Naive B cell (primary cell): ENCODE measurements at regions not wholly inside any gene's neighbourhood (a gene's known extent, or its start where the extent isn't known, plus 50 kb on each side); places are given as distances from the start of the nearest gene placed in this dataset.
"Not testable (repeated sequence)": the region's sequence is repeated elsewhere in the genome, so short reads cannot be mapped to it uniquely, and the experiment has no call there.

Experiments
- ATAC-seq, 2 donors: fragments of 150-1000 bp; cut with Tn5 transposase; 2 replicates each; pipeline ENCODE4 v1.10.0; 2021; ENCODE audit warnings: low read depth in 2 of 2, mild to moderate bottlenecking in 2 of 2, moderate library complexity in 2 of 2
- DNase-seq: peaks from one replicate; pipeline ENCODE4 v3.0.0; 2022
- H3K27ac Mint-ChIP-seq, 6 donors: one replicate each; pipeline ENCODE4 v1.8.0; 2020 to 2022; ENCODE audit warnings: mild to moderate bottlenecking in 6 of 6, mixed read lengths in 6 of 6, moderate library complexity in 5 of 6, inconsistent platforms in 2 of 6
- H3K27me3 Mint-ChIP-seq, 3 donors: one replicate each; pipeline ENCODE4 v1.8.0; 2021 to 2022; ENCODE audit warnings: mixed read lengths in 3 of 3, mild to moderate bottlenecking in 1 of 3
- H3K36me3 Mint-ChIP-seq, 2 donors: one replicate each; pipeline ENCODE4 v1.8.0; 2020 to 2022; ENCODE audit warnings: mixed read lengths in 2 of 2, inconsistent platforms in 1 of 2, mild to moderate bottlenecking in 1 of 2
- H3K4me1 Mint-ChIP-seq, 3 donors: one replicate each; pipeline ENCODE4 v1.8.0; 2020 to 2022; ENCODE audit warnings: mixed read lengths in 3 of 3, inconsistent platforms in 1 of 3, mild to moderate bottlenecking in 1 of 3, moderate library complexity in 1 of 3
- H3K4me3 Mint-ChIP-seq, 8 donors: one replicate each; pipeline ENCODE4 v1.8.0; 2020 to 2022; ENCODE audit warnings: mild to moderate bottlenecking in 8 of 8, mixed read lengths in 8 of 8, moderate library complexity in 8 of 8, inconsistent platforms in 2 of 8
- H3K9me3 Mint-ChIP-seq, 7 donors: one replicate each; pipeline ENCODE4 v1.8.0; 2020 to 2022; ENCODE audit warnings: mixed read lengths in 7 of 7, mild to moderate bottlenecking in 5 of 7, inconsistent platforms in 2 of 7, moderate library complexity in 1 of 7

DNA sequence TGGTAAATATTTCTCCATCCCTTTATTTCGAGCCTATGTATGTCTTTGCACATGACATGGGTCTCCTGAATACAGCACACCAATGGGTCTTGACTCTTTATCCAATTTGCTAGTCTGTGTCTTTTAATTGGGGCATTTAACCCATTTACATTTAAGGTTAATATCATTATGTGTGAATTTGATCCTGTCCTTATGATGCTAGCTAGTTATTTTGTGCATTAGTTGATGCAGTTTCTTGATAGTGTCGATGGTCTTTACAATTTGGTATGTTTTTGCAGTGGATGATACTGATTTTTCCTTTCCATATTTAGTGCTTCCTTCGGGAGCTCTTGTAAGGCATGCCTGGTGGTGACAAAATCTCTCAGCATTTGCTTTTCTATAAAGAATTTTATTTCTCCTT is 1675.9 kb downstream of the OTOL1 start:
- H3K4me1 Mint-ChIP-seq, H3K27me3 Mint-ChIP-seq, DNase-seq, H3K36me3 Mint-ChIP-seq, H3K4me3 Mint-ChIP-seq, ATAC-seq, H3K27ac Mint-ChIP-seq: not testable (repeated sequence)
- peaks cover 0 to 13% (median 5%) of the 10 kb centered on the region in 7 donors for H3K9me3 Mint-ChIP-seq

DNA sequence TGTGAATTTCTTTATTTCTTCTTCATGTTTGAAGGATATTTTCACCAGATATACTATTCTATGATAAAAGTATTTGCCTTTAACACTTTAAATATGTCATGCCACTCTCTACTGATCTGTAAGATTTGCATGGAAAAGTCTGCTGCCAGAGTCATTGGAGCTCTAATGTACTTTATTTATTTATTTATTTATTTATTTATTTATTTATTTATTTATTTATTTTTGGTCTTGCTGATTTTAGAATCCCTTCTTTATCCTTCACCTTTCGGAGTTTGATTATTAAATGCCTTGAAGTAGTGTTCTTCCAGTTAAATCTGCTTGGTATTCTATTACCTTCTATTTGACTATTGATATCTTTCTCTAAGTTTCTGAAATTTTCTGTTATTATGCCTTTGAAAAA is 1669.6 kb downstream of the OTOL1 start:
- no peak overlapping the region for H3K4me3 Mint-ChIP-seq
- no peaks in the 10 kb centered on the region for H3K36me3 Mint-ChIP-seq
- DNase-seq: no peak
- no peak overlapping the region for H3K27ac Mint-ChIP-seq
- H3K27me3 Mint-ChIP-seq: no peaks in the 10 kb centered on the region
- ATAC-seq: no peak
- H3K4me1 Mint-ChIP-seq: no peaks in the 10 kb centered on the region
- H3K9me3 Mint-ChIP-seq: peaks cover 2 to 14% (median 7%) of the 10 kb centered on the region in 7 donors

DNA sequence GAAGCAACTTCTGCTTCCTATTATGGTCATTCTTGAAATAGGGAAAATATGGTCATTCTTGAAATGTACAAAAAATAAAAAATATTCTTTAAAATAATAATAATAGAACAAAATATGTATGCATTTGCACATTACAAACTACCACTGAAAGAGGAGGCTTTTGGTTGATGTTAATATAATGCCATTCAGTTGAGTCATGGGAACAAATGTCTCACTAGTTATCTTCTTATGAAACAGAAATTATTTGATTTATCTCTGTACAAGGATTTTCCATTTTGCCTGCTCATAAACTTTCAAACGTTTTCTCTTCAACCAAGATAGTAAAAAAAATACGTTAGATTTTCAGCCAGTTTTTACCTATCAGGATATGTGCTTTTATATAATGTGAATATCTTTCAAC is 1662.7 kb downstream of the OTOL1 start:
- Mint-ChIP-seq H3K4me1 (no peaks in the 10 kb centered on the region), H3K27ac (no peak overlapping the region), H3K9me3 (peaks cover 0 to 7% (median 3%) of the 10 kb centered on the region in 7 donors), H3K36me3 (no peaks in the 10 kb centered on the region), H3K27me3 (no peaks in the 10 kb centered on the region), H3K4me3 (no peak overlapping the region)
- no peak for DNase-seq
- no peak for ATAC-seq

DNA sequence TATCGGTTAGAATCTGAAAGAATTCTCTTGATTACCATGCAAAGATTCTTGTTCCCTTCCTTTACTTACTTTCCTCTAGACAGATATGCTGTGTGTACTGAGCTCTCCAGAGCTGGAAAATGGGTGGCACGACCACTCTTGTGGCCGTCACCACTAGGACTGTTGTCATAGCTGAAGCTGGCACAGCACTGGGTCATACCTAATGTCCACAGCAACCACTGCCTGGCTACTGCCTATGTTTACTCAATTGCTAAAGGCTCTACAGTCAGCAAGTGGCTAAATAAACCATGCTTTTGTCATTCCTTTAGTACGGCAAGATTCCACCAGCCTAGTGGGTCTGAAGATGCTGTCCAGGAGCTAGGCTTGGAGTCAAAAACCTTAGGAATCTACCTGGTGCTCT is 1643.0 kb downstream of the OTOL1 start:
- H3K27me3 Mint-ChIP-seq: no peaks in the 10 kb centered on the region
- no peak overlapping the region for H3K4me3 Mint-ChIP-seq
- no peak overlapping the region for H3K27ac Mint-ChIP-seq
- H3K9me3 Mint-ChIP-seq: peaks cover 0 to 12% (median 5%) of the 10 kb centered on the region in 7 donors
- H3K4me1 Mint-ChIP-seq: no peaks in the 10 kb centered on the region
- ATAC-seq (no peak), DNase-seq (no peak)
- H3K36me3 Mint-ChIP-seq: no peaks in the 10 kb centered on the region

DNA sequence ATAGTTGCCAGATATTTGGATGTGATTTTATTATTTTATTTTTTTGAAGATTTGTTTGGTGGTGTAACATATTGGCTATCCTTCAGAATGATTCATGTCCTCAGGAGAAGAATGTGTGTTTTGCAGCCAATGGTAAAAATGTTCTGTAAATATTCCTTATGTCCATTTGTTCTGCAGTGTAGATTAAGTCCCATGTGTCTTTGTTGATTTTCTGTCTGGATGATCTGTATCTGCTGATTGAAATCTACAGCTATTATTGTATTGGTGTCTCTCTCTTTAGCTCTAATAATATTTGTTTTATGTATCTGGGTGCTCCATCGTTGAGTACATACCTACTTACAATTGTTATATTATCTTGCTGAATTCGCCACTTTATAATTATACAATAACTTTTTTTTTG is 1641.7 kb downstream of the OTOL1 start:
- no peaks in the 10 kb centered on the region for H3K27me3 Mint-ChIP-seq
- ATAC-seq: no peak
- no peak for DNase-seq
- no peak overlapping the region for H3K27ac Mint-ChIP-seq
- peaks cover 0 to 12% (median 5%) of the 10 kb centered on the region in 7 donors for H3K9me3 Mint-ChIP-seq
- no peaks in the 10 kb centered on the region for H3K36me3 Mint-ChIP-seq
- no peaks in the 10 kb centered on the region for H3K4me1 Mint-ChIP-seq
- H3K4me3 Mint-ChIP-seq: no peak overlapping the region

DNA sequence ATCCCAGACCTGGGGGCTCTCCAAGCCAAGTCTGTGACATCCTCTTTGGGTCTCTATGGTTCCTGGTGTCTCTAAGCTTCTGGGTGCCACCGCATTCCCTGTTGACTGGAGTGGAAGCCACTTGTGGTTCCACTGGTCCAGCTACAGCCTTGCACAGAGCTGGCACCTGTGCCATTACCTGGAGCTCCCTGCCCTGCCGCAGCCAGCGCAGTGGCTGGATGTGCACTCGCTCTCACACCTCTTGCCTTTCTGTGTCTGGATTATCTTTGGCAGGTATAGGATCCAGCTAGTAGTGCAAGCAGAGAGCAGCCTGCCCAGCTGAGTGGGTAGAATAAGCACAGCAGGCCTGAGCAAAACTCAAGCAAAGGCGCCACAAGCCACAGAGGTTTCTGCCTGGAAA is 1635.5 kb downstream of the OTOL1 start:
- DNase-seq: no peak
- peaks cover 5 to 20% (median 12%) of the 10 kb centered on the region in 7 donors for H3K9me3 Mint-ChIP-seq
- no peaks in the 10 kb centered on the region for H3K27me3 Mint-ChIP-seq
- no peak for ATAC-seq
- no peak overlapping the region for H3K4me3 Mint-ChIP-seq
- H3K4me1 Mint-ChIP-seq: no peaks in the 10 kb centered on the region
- no peaks in the 10 kb centered on the region for H3K36me3 Mint-ChIP-seq
- H3K27ac Mint-ChIP-seq: no peak overlapping the region

DNA sequence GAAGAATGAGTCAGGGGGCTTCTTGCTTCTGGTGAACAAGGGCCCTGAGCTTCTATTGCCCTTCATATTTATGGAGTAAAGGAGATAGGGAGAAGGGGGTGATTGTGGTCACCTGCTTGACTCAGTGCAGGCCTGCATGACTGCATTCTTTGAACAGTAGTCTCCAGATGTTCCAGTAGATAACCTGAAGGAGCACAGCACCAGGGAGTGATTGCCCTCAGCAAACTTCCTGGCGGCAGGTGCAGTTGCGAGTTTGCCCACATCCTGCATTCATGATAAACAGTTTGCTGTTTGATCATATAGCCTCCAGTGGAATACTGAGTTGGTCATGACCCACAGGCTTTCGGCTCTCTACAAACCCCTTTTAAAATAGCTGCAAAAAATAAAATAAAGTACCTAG is 1632.7 kb downstream of the OTOL1 start:
- Mint-ChIP-seq H3K27me3 (no peaks in the 10 kb centered on the region), H3K27ac (no peak overlapping the region), H3K36me3 (no peaks in the 10 kb centered on the region), H3K4me3 (no peak overlapping the region), H3K9me3 (peaks cover 17 to 48% (median 24%) of the 10 kb centered on the region in 7 donors), H3K4me1 (no peaks in the 10 kb centered on the region)
- ATAC-seq: no peak
- no peak for DNase-seq

DNA sequence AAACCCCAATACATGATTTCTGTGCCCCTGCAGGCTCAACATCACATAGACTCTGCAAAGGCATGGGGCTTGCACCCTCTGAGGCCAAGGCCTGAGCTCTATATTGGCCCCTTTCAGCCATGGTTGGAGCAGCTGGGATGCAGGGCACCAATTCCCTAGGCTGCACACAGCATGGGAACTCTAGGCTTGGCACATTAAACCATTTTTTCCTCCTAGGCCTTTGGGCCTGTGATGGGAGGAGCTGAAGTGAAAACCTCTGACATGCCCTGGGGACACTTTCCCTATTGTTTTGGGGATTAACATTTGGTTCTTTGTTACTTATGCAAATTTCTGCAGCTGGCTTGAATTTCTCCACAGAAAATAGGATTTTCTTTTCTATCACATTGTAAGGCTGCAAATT is 1629.5 kb downstream of the OTOL1 start:
- DNase-seq: no peak
- no peak overlapping the region for H3K4me3 Mint-ChIP-seq
- no peaks in the 10 kb centered on the region for H3K36me3 Mint-ChIP-seq
- ATAC-seq: no peak
- no peaks in the 10 kb centered on the region for H3K27me3 Mint-ChIP-seq
- no peaks in the 10 kb centered on the region for H3K4me1 Mint-ChIP-seq
- no peak overlapping the region for H3K27ac Mint-ChIP-seq
- H3K9me3 Mint-ChIP-seq: peaks cover 15 to 47% (median 24%) of the 10 kb centered on the region in 7 donors
